C1 segment of cervical spinal cord (tissue), 14 donors: ENCODE measurements at regions not wholly inside any gene's neighbourhood (a gene's known extent, or its start where the extent isn't known, plus 50 kb on each side); places are given as distances from the start of the nearest gene placed in this dataset.

Experiments used
- DNase-seq, 14 donors: peaks; one replicate each; lab custom pipeline; 2025; lab: John Stamatoyannopoulos, UW

DNA sequence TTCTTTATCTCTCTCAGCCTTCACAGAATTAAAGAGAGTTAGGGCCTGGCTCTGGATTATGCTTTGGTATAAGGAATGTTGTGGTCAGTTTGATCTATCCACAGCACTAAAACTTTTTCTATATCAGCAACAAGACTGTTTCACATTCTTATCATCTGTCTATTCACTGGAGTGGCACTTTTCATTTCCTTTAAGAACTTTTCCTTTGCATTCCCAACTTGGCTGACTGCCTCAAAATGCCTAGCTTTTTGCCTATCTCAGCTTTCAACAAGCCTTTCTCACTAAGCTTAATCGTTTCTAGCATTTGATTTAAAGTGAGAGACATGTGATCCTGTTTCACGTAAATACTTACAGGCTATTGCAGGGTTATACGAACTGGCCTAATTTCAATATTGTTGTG is 471.8 kb downstream of the GBE1 start:
- DNase-seq: no peak

DNA sequence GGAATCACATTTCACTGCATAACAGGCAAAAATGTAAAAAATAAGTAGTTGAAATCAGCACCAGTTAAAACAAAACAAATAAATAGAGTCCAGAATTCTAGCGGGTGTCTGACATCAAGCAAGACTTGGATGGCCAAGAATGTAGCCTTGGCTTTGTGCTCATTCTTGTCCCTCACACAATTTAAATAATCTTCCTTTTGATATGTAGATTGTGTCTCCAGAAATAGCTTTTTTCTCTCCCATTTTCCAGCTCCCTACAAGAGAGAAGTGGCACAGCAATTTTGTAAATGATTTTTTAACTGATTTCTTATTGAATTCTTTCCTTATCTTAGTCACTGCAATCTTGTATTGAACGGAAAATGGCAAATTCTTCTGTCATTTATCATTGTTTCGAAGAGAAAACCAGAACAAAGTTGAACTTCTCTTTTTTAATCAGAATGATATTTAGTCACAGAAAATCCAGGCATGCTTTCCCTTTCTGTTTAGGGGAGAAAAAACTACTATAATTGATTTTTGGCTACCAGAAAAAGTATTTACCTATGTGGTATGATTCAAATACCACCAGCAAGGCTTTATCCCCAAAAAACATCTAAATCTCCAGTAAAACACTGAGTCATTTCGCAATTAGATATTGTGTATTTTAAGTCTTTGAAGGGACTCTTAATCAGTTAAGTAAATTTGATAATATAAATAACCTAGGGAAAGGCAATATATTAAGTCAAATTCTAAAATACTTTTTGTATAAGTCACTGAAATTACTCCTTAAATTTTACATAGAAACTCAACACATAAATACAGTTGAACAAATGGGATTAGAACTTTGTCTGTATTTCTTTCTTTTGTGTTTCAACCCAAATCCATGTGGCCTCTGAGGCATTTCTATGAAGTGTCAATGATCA is 481.7 kb downstream of the GBE1 start:
- DNase-seq: no peak

DNA sequence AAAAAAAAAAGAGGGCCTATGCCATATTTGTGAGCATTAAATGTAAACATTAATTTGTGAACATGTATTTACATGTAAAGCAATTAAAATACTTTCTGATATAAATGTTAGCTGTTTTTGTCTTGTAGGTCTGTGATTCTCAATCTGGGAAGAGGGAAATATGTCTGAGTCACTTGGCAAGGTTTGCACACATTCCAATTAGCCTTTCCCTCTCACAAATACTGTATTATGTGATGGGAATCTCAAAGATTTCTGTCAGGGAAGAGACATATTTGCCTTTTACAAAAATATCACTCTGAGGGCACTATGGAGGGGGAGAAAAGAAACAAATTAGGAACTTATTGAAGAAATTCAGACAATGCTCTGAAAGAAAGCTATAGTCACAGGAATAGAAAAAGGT is 483.6 kb downstream of the GBE1 start:
- no peak for DNase-seq

GRCh38 chr3:81274671-81275070 is 486.8 kb downstream of the GBE1 start:
- DNase-seq: no peak

DNA sequence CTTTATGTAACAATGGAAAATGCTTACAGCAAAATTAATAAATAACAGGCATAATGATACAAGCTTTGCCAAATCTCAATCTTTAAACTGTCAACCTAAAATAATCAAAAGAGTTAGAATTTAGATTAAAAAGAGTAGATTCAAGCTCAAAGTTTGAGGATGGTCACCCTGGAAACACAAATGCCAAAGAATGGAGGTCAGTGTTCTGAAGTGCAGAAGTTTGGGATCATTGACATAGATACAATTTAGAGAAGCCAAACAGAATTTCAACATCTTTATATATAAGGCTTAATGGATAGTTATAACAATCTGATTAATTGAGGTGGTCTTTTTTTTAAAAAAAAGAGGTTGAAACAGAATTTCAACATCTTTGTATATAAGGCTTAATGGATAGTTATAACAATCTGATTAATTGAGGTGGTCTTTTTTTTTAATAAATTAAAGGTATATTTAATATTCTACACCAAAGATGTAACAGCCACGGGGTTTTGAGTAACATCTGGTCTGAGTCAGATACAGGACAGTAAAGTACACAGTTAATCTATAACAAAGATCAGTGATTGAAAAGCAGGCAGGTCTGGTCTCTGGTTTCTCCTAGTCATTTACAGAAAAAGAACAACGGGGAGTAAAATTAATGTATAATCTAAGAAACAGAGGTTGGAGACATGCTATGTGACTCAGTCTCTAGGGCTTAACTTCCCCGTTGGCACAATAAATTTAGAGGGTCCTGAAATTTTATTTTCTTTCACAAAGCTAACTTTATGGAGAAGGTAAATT is 490.7 kb downstream of the GBE1 start:
- DNase-seq: no peak

DNA sequence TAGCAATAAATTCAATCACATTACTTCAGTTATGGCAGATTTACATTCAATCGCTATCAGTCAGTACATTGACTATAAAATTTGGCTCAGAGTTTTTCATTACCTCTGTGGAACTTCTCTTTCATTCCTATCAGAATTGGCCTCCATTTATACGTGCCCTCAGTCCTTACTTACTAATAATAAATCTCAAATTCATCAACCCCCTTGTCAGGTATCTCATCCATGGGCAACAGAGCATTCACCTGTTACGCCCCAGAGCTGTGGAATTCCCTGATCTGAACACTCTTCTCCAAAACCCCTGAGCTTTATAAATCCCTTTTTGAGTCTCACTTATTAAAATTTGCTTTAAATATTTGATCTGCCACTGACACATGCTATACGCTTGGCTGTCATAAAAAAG is 492.9 kb downstream of the GBE1 start:
- no peak for DNase-seq

DNA sequence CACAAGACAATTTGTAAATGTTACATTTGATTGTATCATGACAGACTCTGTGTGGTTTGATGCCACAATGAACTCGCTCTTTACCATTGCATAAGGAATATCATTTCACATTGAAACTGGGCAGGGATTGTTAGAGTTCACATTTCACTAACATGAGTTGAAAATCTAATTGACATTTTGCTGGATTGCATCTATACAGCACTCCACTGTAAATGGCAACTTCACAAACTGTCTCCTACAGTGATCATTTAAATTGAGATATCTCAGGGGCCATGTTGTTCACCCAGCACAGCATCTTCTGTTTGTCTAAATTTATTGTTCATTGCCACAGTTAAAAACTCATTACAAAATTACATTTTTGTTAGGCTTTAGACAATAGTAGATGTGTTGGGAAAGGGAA is 499.4 kb downstream of the GBE1 start:
- DNase-seq: no peak

DNA sequence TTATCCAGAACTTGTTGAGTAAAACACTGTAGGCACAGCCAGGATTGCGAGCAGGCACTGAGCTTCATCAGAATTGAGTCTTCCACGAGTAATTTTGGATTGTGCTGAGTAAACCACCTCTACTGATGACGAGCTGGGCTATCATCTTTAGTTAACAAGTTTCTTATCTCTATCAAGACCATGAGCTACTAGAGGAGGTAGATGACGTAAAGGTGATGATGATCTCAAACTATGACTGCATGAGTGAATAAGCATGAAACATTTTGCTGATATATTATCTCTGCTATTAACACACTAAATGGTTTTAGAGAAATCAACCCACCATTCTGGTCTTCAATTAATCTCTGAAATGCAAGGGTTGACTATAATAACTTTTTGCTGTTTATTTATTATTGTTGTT is 506.0 kb downstream of the GBE1 start:
- no peak for DNase-seq

DNA sequence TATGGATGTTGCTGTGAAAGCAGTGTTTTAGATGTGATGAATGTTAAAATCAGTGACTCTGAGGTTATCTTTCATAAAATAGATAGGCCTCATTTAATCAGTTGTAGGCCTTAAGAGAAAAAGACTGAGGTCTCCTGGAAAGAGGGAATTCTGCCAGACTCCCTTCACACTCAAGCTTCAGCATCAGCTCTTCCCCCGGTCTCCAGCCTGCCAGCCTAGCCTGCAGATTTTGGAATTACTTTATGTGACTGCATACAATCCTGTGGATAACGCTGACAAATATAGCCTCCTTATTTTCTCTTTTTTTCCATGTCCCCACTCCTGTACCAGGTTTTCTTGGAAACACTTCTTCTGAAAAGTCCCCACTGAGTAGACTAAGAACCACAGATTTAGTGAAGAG is 510.3 kb downstream of the GBE1 start:
- no peak for DNase-seq

- DNase-seq: no peak
Measured at GRCh38 chr3:81249540-81250029, 511.9 kb downstream of the GBE1 start.

DNA sequence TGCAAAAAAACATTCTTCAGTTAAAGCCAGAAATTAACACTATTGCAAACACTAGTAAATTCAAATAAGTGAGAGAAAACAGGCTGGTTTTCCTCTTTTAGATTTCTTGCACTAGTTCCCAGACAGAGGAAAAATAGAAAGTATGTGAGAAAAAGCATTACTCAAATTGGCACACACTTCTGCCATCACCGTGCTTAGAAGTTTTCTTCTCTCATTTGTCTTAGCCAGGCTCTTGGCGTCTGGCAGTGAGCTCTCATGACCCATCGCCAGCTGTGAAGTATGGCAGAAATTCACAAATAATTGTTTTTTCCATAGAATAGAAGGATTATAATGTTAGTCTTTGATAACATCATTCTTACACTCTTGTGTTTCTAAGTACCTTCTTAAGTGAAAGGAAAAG is 515.9 kb downstream of the GBE1 start:
- no peak for DNase-seq

DNA sequence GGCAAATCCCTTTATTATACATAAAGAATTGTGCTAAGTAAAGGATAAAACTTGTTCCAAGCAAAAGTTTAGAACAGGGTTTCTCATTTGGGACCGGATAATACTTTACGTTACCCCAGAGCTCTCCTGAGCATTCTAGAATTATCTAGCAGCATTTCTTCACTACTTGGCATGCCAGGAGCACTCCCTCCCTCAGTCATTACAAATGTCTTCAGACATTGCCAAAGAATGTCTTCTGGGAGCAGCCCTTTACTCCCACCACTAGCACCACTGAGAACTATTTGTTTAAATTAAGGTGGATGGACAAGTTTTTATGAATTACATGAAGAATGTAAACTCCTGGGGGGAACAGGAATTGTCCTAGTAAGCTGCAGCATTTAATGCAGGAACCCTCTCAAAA is 516.4 kb downstream of the GBE1 start:
- no peak for DNase-seq

DNA sequence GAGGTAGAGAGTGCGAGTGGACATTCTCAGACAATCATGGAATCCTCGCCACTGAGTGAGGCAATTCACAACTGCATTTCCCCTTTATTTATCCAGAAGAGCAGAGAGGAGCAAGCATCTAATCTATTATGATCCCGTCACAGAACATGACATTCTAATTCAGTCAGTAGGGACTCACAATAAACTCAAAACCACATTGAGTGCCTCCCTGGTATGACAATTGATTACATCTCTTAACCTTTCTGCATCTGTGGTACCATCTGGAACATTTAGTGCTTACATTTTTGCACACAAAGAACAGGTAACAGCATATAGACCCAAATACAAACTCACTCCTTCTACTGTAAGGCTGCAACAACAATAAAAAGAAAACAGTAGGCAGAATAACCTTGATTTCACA is 517.2 kb downstream of the GBE1 start:
- DNase-seq: no peak

GRCh38 chr3:81242871-81243270 is 518.6 kb downstream of the GBE1 start:
- DNase-seq: no peak

DNA sequence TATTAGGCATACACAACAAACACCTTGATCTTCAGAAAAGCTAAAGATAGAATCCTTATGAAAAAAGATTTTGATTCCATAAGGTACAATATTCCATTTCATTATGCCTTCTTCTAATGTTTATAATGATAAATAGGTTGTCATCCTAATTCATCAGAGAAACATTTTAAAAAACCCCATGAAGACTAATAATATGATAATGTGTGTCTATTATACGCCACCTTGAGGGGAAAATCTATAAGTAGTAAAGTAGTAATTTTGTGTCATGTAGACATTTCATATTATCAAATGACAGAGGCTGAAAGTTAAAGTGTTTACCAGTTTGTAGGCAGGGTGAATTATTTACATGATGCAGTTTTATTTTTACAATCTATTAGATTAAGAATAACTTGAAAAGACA is 524.3 kb downstream of the GBE1 start:
- no peak for DNase-seq

GRCh38 chr3:81218023-81218422 is 543.4 kb downstream of the GBE1 start:
- no peak for DNase-seq

GRCh38 chr3:81217101-81217500 is 544.3 kb downstream of the GBE1 start:
- no peak for DNase-seq

DNA sequence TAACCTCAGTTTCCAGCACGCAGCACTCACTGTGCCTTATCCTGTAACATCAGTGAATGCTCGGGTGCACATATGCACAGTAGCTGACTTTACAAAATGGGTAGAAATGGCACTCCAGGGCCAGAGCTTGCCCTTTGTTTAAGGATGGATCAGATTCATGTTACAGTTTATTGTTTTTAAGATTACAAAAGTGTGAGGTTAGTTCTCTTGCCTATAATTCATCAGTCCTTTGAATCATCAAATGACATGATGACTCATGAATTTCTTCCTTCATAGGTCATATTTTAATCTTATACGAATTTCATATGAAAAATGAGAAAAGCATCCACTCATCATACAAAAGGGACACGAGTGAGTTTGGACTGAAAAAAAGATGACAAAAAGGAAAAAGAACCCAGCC is 545.3 kb downstream of the GBE1 start:
- DNase-seq: no peak

DNA sequence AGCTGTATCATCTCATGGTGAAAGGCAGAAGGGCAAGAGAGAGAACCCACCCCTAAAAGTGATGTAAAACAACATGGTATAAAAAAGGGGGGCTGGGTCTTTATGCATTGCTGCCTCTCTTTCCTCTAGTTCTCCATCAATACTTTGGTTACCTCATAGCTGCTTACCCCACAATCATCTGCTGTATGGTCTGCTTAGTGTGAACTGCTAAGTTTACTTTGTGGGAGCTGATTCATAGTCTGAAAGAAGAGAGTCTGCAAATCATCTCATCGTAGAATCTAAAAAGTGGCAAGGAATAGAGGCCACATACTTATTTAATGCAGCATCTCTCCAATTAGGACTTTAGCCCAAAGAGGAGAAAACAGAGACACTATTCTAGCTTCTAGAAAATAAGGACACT is 546.8 kb downstream of the GBE1 start:
- DNase-seq: no peak

DNA sequence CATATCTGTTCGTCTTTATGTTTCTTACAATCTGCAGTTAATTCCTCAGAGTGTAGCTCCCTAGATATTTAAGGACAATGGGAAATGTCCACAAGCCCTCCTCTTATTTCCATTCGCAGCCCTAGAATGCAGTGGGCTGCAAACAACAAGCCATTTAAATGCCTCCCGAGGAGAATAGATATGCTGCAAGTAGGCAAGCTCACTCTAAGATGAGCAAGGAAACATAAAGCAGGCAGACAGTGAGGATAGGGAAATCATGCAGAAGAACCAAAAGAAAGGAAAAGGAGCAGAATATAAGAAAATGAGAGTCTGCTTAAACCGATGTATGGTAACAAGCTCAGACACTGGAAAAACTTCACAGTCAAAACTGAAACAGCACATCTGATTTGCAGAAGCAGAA is 561.9 kb downstream of the GBE1 start:
- DNase-seq: no peak

- no peak for DNase-seq
Measured at GRCh38 chr3:81198756-81199155, 562.7 kb downstream of the GBE1 start.

- no peak for DNase-seq
Measured at GRCh38 chr3:81198216-81198615, 563.2 kb downstream of the GBE1 start.

DNA sequence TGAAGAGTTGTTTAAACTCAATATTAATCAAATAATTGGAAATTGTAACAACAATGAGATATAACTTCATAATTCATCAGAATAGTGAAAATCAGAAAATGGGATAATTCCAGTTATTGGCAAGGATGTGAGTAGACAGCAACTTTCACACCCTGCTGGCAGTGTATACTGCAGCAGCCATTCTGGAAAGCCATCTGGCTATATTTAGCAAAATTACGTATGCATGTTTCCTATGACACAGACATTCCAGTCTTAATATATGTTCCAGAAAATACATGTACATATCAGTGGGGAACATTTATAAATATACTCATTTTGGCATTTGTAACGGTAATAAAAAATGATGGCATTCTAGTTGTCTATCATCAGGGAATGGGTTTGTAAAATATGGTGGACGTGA is 564.1 kb downstream of the GBE1 start:
- no peak for DNase-seq
